B cell (primary cell): ENCODE measurements at regions not wholly inside any gene's neighbourhood (a gene's known extent, or its start where the extent isn't known, plus 50 kb on each side); places are given as distances from the start of the nearest gene placed in this dataset.

ENCODE experiments used
- ATAC-seq: fragments of 200-7000 bp; cut with Tn5 transposase; one replicate; pipeline ENCODE4 v1.10.0; 2021; ENCODE audit warnings: low read depth, mild to moderate bottlenecking, moderate number of reproducible peaks, moderate library complexity
- CTCF ChIA-PET: fragments of 350-600 bp; sonication (Branson Sonifier 250); formaldehyde crosslinking; loops from one replicate; lab custom pipeline; 2021; ENCODE audit warnings: antibody characterized with exemption, inconsistent platforms; lab: Charles Lee
- POLR2A ChIA-PET: fragments of 350-600 bp; sonication (Branson Sonifier 250); formaldehyde crosslinking; loops from one replicate; lab custom pipeline; 2021; ENCODE audit warnings: antibody characterized with exemption; lab: Charles Lee
- DNase-seq: peaks from one replicate; pipeline ENCODE4 v3.0.0; 2013
- H2AFZ ChIP-seq: 2 replicates; pipeline ENCODE4 v1.6.1; 2012; ENCODE audit warnings: mild to moderate bottlenecking, low read depth, low read length; ENCODE audit not compliant: insufficient read depth, poor library complexity, severe bottlenecking
- H3K27ac ChIP-seq, 2 donors: 1 replicate in 1 of 2; 2 replicates in 1 of 2; pipeline ENCODE4 v1.5.1; 2012 to 2013; ENCODE audit warnings: low read length in 2 of 2, mild to moderate bottlenecking in 2 of 2, moderate library complexity in 1 of 2
- H3K27me3 ChIP-seq, 4 experiments: fragments of 200-600 bp in 1 of 4; sonication (generic) in 1 of 4; replicated peaks in 1 of 4; 1 replicate in 2 of 4; 2 replicates in 2 of 4; pipeline versions ENCODE4 v1.6.1 to v1.7.0; 2013 to 2016; ENCODE audit warnings: low read length in 3 of 4, mild to moderate bottlenecking in 2 of 4, mixed read lengths in 1 of 4, moderate library complexity in 1 of 4; ENCODE audit not compliant: insufficient read depth in 4 of 4, control insufficient read depth in 3 of 4; ENCODE audit errors: control extremely low read depth in 1 of 4
- H3K36me3 ChIP-seq, 2 experiments: replicated peaks in 1 of 2; 1 replicate in 1 of 2; 2 replicates in 1 of 2; pipeline versions ENCODE4 v1.6.1 to v1.7.1; 2013; ENCODE audit warnings: low read length in 1 of 2; ENCODE audit not compliant: insufficient read depth in 2 of 2, control insufficient read depth in 1 of 2; ENCODE audit errors: control extremely low read depth in 1 of 2, extremely low read depth in 1 of 2
- H3K4me1 ChIP-seq, 2 donors: fragments of 200-600 bp in 1 of 2; sonication (generic) in 1 of 2; 1 replicate in 1 of 2; 2 replicates in 1 of 2; pipeline versions ENCODE4 v1.5.1 to v1.6.1; 2013 to 2017; ENCODE audit warnings: low read length in 2 of 2; ENCODE audit not compliant: control insufficient read depth in 2 of 2, insufficient read depth in 2 of 2
- H3K4me2 ChIP-seq: replicated peaks from 2 replicates; pipeline ENCODE3; 2012; ENCODE audit warnings: mild to moderate bottlenecking, low read depth, low read length; ENCODE audit not compliant: poor library complexity, severe bottlenecking
- H3K4me3 ChIP-seq, 5 experiments: fragments of 200-600 bp in 1 of 5; sonication (generic) in 1 of 5; 1 replicate in 3 of 5; 2 replicates in 2 of 5; pipeline versions ENCODE4 v1.5.1 to v1.7.0; 2011 to 2016; ENCODE audit warnings: low read length in 4 of 5, mild to moderate bottlenecking in 4 of 5, low read depth in 2 of 5, control low read depth in 1 of 5, moderate library complexity in 1 of 5; ENCODE audit not compliant: insufficient read depth in 1 of 5; ENCODE audit errors: control extremely low read depth in 1 of 5, extremely low read depth in 1 of 5
- H3K79me2 ChIP-seq: fragments of 200-600 bp; sonication (generic); one replicate; pipeline ENCODE4 v1.6.0; 2016; ENCODE audit warnings: low read length; ENCODE audit not compliant: control insufficient read depth, insufficient read depth
- H3K9ac ChIP-seq: fragments of 200-600 bp; sonication (generic); 2 replicates; pipeline ENCODE4 v1.6.1; 2017; ENCODE audit warnings: mild to moderate bottlenecking, low read length, moderate library complexity
- H3K9me3 ChIP-seq, 3 donors: one replicate each; pipeline versions ENCODE4 v1.6.1 to v1.7.1; 2013; ENCODE audit warnings: low read length in 2 of 3; ENCODE audit not compliant: control insufficient read depth in 2 of 3, insufficient read depth in 1 of 3; ENCODE audit errors: control extremely low read depth in 1 of 3
- H4K20me1 ChIP-seq: 2 replicates; pipeline ENCODE4 v1.6.0; 2012; ENCODE audit warnings: mild to moderate bottlenecking, low read length; ENCODE audit not compliant: insufficient read depth, control insufficient read depth, poor library complexity, severe bottlenecking
- H3K27ac Mint-ChIP-seq: one replicate; pipeline ENCODE4 v1.8.0; 2021; ENCODE audit warnings: mixed read lengths
- H3K27me3 Mint-ChIP-seq: one replicate; pipeline ENCODE4 v1.8.0; 2021; ENCODE audit warnings: mixed read lengths
- H3K4me1 Mint-ChIP-seq: one replicate; pipeline ENCODE4 v1.8.0; 2021; ENCODE audit warnings: mixed read lengths
- H3K4me3 Mint-ChIP-seq: one replicate; pipeline ENCODE4 v1.8.0; 2021; ENCODE audit warnings: mixed read lengths
- H3K9me3 Mint-ChIP-seq: one replicate; pipeline ENCODE4 v1.8.0; 2022; ENCODE audit warnings: mixed read lengths; ENCODE audit not compliant: insufficient read depth
- EZH2 ChIP-seq: IDR thresholded peaks from 2 replicates; pipeline ENCODE4 v1.6.1; 2012; ENCODE audit warnings: borderline replicate concordance, low read depth, mild to moderate bottlenecking, moderate library complexity, low read length; ENCODE audit not compliant: insufficient read depth, poor library complexity, severe bottlenecking
- WGBS: methylation state at CpG from one replicate; pipeline ENCODE4 v1.1.5; 2013; ENCODE audit warnings: missing lambda C conversion rate; ENCODE audit not compliant: insufficient coverage; 5-methylcytosine and 5-hydroxymethylcytosine counted together
- intact Hi-C: fragments of 100-400 bp; cut with micrococcal nuclease; formaldehyde crosslinking; loops from one replicate; pipeline ENCODE4 v1.10.0; 2022
- TF ChIP-seq, protein P1 (sequence below): fragments of 200-600 bp; IDR thresholded peaks from one replicate; pipeline ENCODE4 v1.8.0; 2022; ENCODE audit warnings: antibody characterized with exemption, mild to moderate bottlenecking

DNA sequence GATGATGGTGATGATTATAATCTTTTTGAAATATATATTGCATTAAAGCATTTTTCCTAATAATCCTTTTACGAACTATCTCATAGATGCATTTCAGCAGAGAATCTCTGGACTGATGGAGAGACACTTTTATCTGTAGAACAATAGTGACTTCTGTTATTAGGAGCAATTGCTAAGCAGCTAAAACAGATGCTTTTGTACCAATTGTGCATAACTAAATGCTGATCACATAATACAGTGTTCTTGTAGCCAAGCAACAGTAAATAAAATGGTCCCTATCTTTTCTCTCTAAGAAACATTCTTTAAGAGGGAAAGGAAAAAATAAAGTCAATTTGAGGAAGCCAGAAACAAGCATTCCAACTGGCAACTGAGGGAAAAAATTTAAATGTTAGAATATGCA is 405.8 kb upstream of the GOLIM4 start:
- H3K27ac ChIP-seq, result no peak overlapping the region
- TF ChIP-seq, protein P1, sequence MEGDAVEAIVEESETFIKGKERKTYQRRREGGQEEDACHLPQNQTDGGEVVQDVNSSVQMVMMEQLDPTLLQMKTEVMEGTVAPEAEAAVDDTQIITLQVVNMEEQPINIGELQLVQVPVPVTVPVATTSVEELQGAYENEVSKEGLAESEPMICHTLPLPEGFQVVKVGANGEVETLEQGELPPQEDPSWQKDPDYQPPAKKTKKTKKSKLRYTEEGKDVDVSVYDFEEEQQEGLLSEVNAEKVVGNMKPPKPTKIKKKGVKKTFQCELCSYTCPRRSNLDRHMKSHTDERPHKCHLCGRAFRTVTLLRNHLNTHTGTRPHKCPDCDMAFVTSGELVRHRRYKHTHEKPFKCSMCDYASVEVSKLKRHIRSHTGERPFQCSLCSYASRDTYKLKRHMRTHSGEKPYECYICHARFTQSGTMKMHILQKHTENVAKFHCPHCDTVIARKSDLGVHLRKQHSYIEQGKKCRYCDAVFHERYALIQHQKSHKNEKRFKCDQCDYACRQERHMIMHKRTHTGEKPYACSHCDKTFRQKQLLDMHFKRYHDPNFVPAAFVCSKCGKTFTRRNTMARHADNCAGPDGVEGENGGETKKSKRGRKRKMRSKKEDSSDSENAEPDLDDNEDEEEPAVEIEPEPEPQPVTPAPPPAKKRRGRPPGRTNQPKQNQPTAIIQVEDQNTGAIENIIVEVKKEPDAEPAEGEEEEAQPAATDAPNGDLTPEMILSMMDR, result no peak
- TF ChIP-seq EZH2, result no peak
- no peak overlapping the region for H3K4me3 ChIP-seq
- intact Hi-C loops, result no loop called here
- H3K4me3 Mint-ChIP-seq, result no peak overlapping the region
- no peak overlapping the region for H3K9ac ChIP-seq
- no peaks in the 10 kb centered on the region for H4K20me1 ChIP-seq
- no peaks in the 10 kb centered on the region for H3K9me3 ChIP-seq
- no peaks in the 10 kb centered on the region for H3K9me3 Mint-ChIP-seq
- H3K4me1 ChIP-seq, result no peaks in the 10 kb centered on the region
- H3K27me3 Mint-ChIP-seq, result no peaks in the 10 kb centered on the region
- H3K36me3 ChIP-seq, result no peaks in the 10 kb centered on the region
- POLR2A ChIA-PET, result no interaction called here
- no peaks in the 10 kb centered on the region for H3K27me3 ChIP-seq
- no peaks in the 10 kb centered on the region for H3K79me2 ChIP-seq
- H3K27ac Mint-ChIP-seq, result no peak overlapping the region
- CTCF ChIA-PET, result no interaction called here
- DNase-seq (no peak), ATAC-seq (no peak)
- no peak overlapping the region for H3K4me2 ChIP-seq
- H3K4me1 Mint-ChIP-seq, result no peaks in the 10 kb centered on the region
- H2AFZ ChIP-seq, result no peak overlapping the region
- no CpG with 5 or more reads among the region's 1 CpG for WGBS

DNA sequence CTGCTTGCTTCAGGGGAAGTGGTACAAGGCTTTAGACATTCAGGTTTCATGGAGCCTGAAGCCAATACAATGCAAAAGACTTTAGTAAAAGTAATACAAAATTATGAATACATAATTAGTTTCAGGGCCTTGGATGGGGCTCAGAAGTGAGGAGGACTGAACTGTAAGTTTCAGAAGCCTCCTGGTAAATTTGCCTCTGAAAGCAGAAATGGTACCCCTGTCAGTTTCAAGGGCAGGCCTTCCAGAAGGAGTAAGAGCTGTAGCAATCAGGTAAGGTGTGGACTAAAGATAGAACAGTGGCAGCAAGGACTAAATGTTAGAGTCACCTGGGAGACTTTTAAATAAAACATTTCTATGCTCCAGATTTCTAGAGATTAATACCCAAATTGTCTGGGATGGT is 402.5 kb upstream of the GOLIM4 start:
- H3K4me3 ChIP-seq, result no peak overlapping the region
- no peak overlapping the region for H2AFZ ChIP-seq
- Mint-ChIP-seq H3K27ac (no peak overlapping the region), H3K4me3 (no peak overlapping the region), H3K4me1 (no peaks in the 10 kb centered on the region), H3K9me3 (no peaks in the 10 kb centered on the region), H3K27me3 (no peaks in the 10 kb centered on the region)
- H3K79me2 ChIP-seq, result no peaks in the 10 kb centered on the region
- no peaks in the 10 kb centered on the region for H3K36me3 ChIP-seq
- intact Hi-C loops, result no loop called here
- H3K9ac ChIP-seq, result no peak overlapping the region
- ATAC-seq (no peak), DNase-seq (no peak)
- no peak overlapping the region for H3K4me2 ChIP-seq
- H3K4me1 ChIP-seq, result no peaks in the 10 kb centered on the region
- H3K9me3 ChIP-seq, result no peaks in the 10 kb centered on the region
- POLR2A ChIA-PET, result no interaction called here
- H4K20me1 ChIP-seq, result no peaks in the 10 kb centered on the region
- H3K27me3 ChIP-seq, result no peaks in the 10 kb centered on the region
- TF ChIP-seq, protein P1, result no peak
- TF ChIP-seq EZH2, result no peak
- CTCF ChIA-PET, result no interaction called here
- no peak overlapping the region for H3K27ac ChIP-seq
